PC-9 (cell line): ENCODE measurements at regions not wholly inside any gene's neighbourhood (a gene's known extent, or its start where the extent isn't known, plus 50 kb on each side); places are given as distances from the start of the nearest gene placed in this dataset.

Experiments
- EZH2 ChIP-seq: fragments of 200-600 bp; sonication (generic); IDR thresholded peaks from 2 replicates; pipeline ENCODE4 v1.8.0; 2017; ENCODE audit warnings: antibody characterized with exemption, low read depth
- TF ChIP-seq, protein P1 (sequence below): fragments of 200-600 bp; sonication (generic); conservative IDR thresholded peaks from 2 replicates; pipeline ENCODE4 v1.6.1; 2017; ENCODE audit warnings: mixed run types, antibody characterized with exemption, mild to moderate bottlenecking, moderate library complexity

DNA sequence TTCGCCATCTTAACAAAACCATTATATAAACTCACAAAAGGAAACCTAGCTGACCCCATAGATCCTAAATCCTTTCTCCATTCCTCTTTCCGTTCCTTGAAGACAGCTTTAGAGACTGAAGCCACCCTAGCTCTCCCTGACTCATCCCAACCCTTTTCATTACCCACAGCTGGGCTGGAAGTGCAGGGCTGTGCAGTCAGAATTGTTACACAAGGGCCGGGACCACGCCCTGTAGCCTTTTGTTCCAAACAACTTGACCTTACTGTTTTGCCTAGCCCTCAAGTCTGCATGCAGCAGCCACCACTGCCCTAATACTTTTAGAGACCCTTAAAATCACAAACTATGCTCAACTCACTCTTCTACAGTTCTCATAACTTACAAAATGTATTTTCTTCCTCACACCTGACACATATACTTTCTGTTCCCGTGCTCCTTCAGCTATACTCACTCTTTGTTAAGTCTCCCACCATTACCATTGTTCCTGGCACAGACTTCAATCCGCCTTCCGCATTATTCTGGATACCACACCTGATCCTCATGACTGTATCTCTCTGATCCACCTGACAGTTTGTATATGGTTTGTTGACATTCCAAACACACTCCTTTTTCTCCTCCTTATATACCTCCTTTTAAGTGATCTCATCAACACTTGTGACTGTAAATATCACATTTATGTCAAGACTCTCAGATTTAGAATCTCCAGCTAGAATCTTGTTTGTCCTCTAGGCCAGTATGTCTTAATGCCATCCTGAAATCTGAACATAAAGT lies 208.7 kb downstream of the KITLG start:
- TF ChIP-seq, protein P1, sequence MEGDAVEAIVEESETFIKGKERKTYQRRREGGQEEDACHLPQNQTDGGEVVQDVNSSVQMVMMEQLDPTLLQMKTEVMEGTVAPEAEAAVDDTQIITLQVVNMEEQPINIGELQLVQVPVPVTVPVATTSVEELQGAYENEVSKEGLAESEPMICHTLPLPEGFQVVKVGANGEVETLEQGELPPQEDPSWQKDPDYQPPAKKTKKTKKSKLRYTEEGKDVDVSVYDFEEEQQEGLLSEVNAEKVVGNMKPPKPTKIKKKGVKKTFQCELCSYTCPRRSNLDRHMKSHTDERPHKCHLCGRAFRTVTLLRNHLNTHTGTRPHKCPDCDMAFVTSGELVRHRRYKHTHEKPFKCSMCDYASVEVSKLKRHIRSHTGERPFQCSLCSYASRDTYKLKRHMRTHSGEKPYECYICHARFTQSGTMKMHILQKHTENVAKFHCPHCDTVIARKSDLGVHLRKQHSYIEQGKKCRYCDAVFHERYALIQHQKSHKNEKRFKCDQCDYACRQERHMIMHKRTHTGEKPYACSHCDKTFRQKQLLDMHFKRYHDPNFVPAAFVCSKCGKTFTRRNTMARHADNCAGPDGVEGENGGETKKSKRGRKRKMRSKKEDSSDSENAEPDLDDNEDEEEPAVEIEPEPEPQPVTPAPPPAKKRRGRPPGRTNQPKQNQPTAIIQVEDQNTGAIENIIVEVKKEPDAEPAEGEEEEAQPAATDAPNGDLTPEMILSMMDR = no peak
- TF ChIP-seq EZH2 = no peak
